HCT116 (cell line): ENCODE measurements at regions not wholly inside any gene's neighbourhood (a gene's known extent, or its start where the extent isn't known, plus 50 kb on each side); places are given as distances from the start of the nearest gene placed in this dataset.

Experiments used
- EGR1 ChIP-seq: IDR thresholded peaks from 2 replicates; pipeline ENCODE4 v1.6.1; 2012; ENCODE audit warnings: low read depth
- POLR2AphosphoS5 ChIP-seq: IDR thresholded peaks from 2 replicates; pipeline ENCODE4 v1.6.1; 2011; ENCODE audit warnings: mild to moderate bottlenecking, low read depth, low read length, moderate library complexity
- TF ChIP-seq, protein P1 (sequence below), 3 experiments: fragments of 200-600 bp in 1 of 3; sonication (generic) in 1 of 3; IDR thresholded peaks in 2 of 3; conservative IDR thresholded peaks in 1 of 3; 2 replicates each; pipeline ENCODE4 v1.5.1; 2012 to 2017; ENCODE audit warnings: low read depth in 2 of 3, low read length in 2 of 3, antibody characterized with exemption in 1 of 3, borderline replicate concordance in 1 of 3, control low read depth in 1 of 3, mild to moderate bottlenecking in 1 of 3, mixed read lengths in 1 of 3, mixed run types in 1 of 3, moderate library complexity in 1 of 3; ENCODE audit not compliant: insufficient read depth in 1 of 3

DNA sequence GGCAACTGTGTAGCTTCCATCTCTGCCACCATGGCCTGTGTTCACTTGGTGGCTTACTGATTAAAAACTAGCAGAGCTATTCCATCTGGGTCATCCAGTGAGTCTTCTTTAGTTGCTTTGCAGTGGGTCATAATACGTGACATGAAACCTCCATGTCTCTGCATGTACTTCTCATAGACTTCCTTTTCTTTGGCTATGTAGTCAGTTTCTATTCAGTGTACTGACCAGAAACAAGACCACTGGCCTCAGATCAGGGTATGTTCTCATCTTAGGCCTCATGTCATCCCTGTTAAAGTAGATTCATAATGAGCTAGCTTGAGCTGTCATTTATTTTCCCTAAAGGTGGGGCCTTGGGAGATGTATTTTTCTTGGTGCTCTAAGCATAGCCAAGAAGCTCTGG, 195.2 kb downstream of the CCNG2 start:
- TF ChIP-seq, protein P1, sequence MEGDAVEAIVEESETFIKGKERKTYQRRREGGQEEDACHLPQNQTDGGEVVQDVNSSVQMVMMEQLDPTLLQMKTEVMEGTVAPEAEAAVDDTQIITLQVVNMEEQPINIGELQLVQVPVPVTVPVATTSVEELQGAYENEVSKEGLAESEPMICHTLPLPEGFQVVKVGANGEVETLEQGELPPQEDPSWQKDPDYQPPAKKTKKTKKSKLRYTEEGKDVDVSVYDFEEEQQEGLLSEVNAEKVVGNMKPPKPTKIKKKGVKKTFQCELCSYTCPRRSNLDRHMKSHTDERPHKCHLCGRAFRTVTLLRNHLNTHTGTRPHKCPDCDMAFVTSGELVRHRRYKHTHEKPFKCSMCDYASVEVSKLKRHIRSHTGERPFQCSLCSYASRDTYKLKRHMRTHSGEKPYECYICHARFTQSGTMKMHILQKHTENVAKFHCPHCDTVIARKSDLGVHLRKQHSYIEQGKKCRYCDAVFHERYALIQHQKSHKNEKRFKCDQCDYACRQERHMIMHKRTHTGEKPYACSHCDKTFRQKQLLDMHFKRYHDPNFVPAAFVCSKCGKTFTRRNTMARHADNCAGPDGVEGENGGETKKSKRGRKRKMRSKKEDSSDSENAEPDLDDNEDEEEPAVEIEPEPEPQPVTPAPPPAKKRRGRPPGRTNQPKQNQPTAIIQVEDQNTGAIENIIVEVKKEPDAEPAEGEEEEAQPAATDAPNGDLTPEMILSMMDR (IDR thresholded peaks at IDR 0.05 in 2 of 3, conservative IDR thresholded peaks at IDR 0.05 in 1 of 3; ENCODE audit: borderline replicate concordance in 1 of 3, insufficient read depth in 1 of 3, low read depth in 2 of 3, low read length in 2 of 3): no peak
- no peak for TF ChIP-seq EGR1
- TF ChIP-seq POLR2AphosphoS5: no peak
